ENCODE measurements at regions not wholly inside any gene's neighbourhood (a gene's known extent, or its start where the extent isn't known, plus 50 kb on each side); places are given as distances from the start of the nearest gene placed in this dataset.

DNA sequence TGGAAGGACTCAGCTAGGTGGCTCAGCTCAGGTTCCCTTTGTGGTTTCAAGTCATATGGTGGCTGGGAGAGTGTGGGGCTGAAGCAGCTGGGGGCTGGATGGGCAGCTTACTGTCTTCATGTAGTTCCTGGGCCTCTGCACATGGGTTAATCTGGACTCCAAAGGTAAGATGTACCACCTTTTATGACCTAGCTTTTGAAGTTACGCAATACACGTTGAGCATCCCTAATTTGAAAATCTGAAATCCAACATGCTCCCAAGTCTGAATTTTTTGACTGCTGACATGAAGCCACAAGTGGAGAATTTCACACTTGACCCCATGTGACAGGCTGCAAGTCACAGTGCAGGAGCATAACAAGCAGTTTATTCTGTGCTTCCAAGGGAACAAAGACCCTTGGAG lies 173.7 kb downstream of the KBTBD8 start:
- TF ChIP-seq, protein P1, sequence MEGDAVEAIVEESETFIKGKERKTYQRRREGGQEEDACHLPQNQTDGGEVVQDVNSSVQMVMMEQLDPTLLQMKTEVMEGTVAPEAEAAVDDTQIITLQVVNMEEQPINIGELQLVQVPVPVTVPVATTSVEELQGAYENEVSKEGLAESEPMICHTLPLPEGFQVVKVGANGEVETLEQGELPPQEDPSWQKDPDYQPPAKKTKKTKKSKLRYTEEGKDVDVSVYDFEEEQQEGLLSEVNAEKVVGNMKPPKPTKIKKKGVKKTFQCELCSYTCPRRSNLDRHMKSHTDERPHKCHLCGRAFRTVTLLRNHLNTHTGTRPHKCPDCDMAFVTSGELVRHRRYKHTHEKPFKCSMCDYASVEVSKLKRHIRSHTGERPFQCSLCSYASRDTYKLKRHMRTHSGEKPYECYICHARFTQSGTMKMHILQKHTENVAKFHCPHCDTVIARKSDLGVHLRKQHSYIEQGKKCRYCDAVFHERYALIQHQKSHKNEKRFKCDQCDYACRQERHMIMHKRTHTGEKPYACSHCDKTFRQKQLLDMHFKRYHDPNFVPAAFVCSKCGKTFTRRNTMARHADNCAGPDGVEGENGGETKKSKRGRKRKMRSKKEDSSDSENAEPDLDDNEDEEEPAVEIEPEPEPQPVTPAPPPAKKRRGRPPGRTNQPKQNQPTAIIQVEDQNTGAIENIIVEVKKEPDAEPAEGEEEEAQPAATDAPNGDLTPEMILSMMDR (IDR thresholded peaks at IDR 0.05): no peak
- TF ChIP-seq POLR2A (IDR thresholded peaks at IDR 0.05): no peak
